AG04450 (cell line): ENCODE measurements at regions not wholly inside any gene's neighbourhood (a gene's known extent, or its start where the extent isn't known, plus 50 kb on each side); places are given as distances from the start of the nearest gene placed in this dataset.

Source experiments
- CTCF ChIA-PET: fragments of 300-600, 350-600 bp; formaldehyde crosslinking; extraction: SDS; loops from one replicate; lab custom pipeline; 2022; ENCODE audit warnings: antibody characterized with exemption, inconsistent platforms; lab: Charles Lee
- POLR2A ChIA-PET: fragments of 350-600 bp; formaldehyde crosslinking; extraction: SDS; loops from one replicate; lab custom pipeline; 2021; ENCODE audit warnings: antibody characterized with exemption, inconsistent platforms; lab: Yijun Ruan, JAX
- DNase-seq: peaks from one replicate; pipeline ENCODE4 v3.0.0-alpha.2; 2011; ENCODE audit warnings: low read depth, low spot score
- H3K27ac ChIP-seq: one replicate; pipeline ENCODE4 v1.5.1; 2012; ENCODE audit warnings: low read depth, low read length, control low read depth
- H3K27me3 ChIP-seq: one replicate; pipeline ENCODE4 v1.6.0; 2012; ENCODE audit warnings: low read length; ENCODE audit not compliant: control insufficient read depth, insufficient read depth
- H3K4me3 ChIP-seq: 2 replicates; pipeline ENCODE4 v1.5.1; 2011; ENCODE audit warnings: mild to moderate bottlenecking, low read depth, low read length, control low read depth
- H3K9me3 ChIP-seq: 2 replicates; pipeline ENCODE4 v1.5.1; 2012; ENCODE audit warnings: low read length; ENCODE audit not compliant: control insufficient read depth, insufficient read depth
- CTCF ChIP-seq: IDR thresholded peaks from 2 replicates; pipeline ENCODE4 v1.5.1; 2011; ENCODE audit warnings: low read depth, low read length, control low read depth, inconsistent platforms

- Histone ChIP-seq H3K9me3 (peaks cover 5% of the 10 kb centered on the region), H3K27ac (no peak overlapping the region), H3K27me3 (no peaks in the 10 kb centered on the region), H3K4me3 (no peak overlapping the region)
- TF ChIP-seq CTCF, result no peak
- POLR2A ChIA-PET, result no interaction called here
- CTCF ChIA-PET, result no interaction called here
- DNase-seq, result no peak
These were observed 435.5 kb upstream of the NRSN1 start for GRCh38 chr6:23690453-23691049.

- POLR2A ChIA-PET, result no interaction called here
- Histone ChIP-seq H3K9me3 (peaks cover 5% of the 10 kb centered on the region), H3K27ac (no peak overlapping the region), H3K27me3 (no peaks in the 10 kb centered on the region), H3K4me3 (no peak overlapping the region)
- CTCF ChIA-PET, result no interaction called here
- no peak for DNase-seq
- TF ChIP-seq CTCF, result no peak
These were observed 433.8 kb upstream of the NRSN1 start for GRCh38 chr6:23692184-23692583.

GRCh38 chr6:23696992-23697391 is 429.0 kb upstream of the NRSN1 start:
- CTCF ChIA-PET, result no interaction called here
- Histone ChIP-seq H3K9me3 (no peaks in the 10 kb centered on the region), H3K27ac (no peak overlapping the region), H3K27me3 (no peaks in the 10 kb centered on the region), H3K4me3 (no peak overlapping the region)
- DNase-seq, result no peak
- POLR2A ChIA-PET, result no interaction called here
- no peak for TF ChIP-seq CTCF

- POLR2A ChIA-PET, result no interaction called here
- TF ChIP-seq CTCF, result no peak
These were observed 421.4 kb upstream of the NRSN1 start for GRCh38 chr6:23704479-23705052.

GRCh38 chr6:23705697-23706096 is 420.3 kb upstream of the NRSN1 start:
- Histone ChIP-seq H3K4me3 (no peak overlapping the region), H3K27ac (no peak overlapping the region), H3K27me3 (no peaks in the 10 kb centered on the region), H3K9me3 (peaks cover 3% of the 10 kb centered on the region; the same call in 1 of the 2 replicates)
- ChIA-PET POLR2A (no interaction called here), CTCF (no interaction called here)
- DNase-seq, result no peak
- TF ChIP-seq CTCF, result no peak

More at GRCh38 chr6:23704479-23705052, 421.4 kb upstream of the NRSN1 start:
- CTCF ChIA-PET, result no interaction called here
- Histone ChIP-seq H3K9me3 (peaks cover 3% of the 10 kb centered on the region; the same call in 1 of the 2 replicates), H3K4me3 (no peak overlapping the region), H3K27ac (no peak overlapping the region), H3K27me3 (no peaks in the 10 kb centered on the region)
- DNase-seq, result no peak
